NT2/D1 (cell line): ENCODE measurements at regions not wholly inside any gene's neighbourhood (a gene's known extent, or its start where the extent isn't known, plus 50 kb on each side); places are given as distances from the start of the nearest gene placed in this dataset.

Source experiments
- YY1 ChIP-seq: IDR thresholded peaks from 2 replicates; pipeline ENCODE4 v1.6.1; 2011; ENCODE audit not compliant: insufficient read length, insufficient read depth
- ZNF274 ChIP-seq: IDR thresholded peaks from 2 replicates; pipeline ENCODE4 v1.6.1; 2011; ENCODE audit warnings: mild to moderate bottlenecking, low read depth, low read length

GRCh38 chr10:109328001-109328400, 595.3 kb downstream of the XPNPEP1 start:
- TF ChIP-seq ZNF274 (no peak), YY1 (no peak)
